OCI-LY7 (cell line): ENCODE measurements at regions not wholly inside any gene's neighbourhood (a gene's known extent, or its start where the extent isn't known, plus 50 kb on each side); places are given as distances from the start of the nearest gene placed in this dataset.

Experiments
- CTCF ChIP-seq: fragments of 200-600 bp; sonication (generic); conservative IDR thresholded peaks from 2 replicates; pipeline ENCODE4 v1.5.1; 2014; ENCODE audit warnings: mild to moderate bottlenecking, antibody characterized with exemption, low read length, moderate library complexity, mixed read lengths
- EZH2phosphoT487 ChIP-seq: fragments of 200-600 bp; sonication (generic); IDR thresholded peaks from 2 replicates; pipeline ENCODE4 v1.6.1; 2018; ENCODE audit warnings: low read depth, borderline replicate concordance, mild to moderate bottlenecking, mixed run types, antibody characterized with exemption, low read length, moderate library complexity, mixed read lengths

- TF ChIP-seq EZH2phosphoT487, result no peak
- no peak for TF ChIP-seq CTCF
Measured at GRCh38 chr6:71134929-71135642, 153.5 kb upstream of the OGFRL1 start.
